ENCODE measurements at regions not wholly inside any gene's neighbourhood (a gene's known extent, or its start where the extent isn't known, plus 50 kb on each side); places are given as distances from the start of the nearest gene placed in this dataset.

DNA sequence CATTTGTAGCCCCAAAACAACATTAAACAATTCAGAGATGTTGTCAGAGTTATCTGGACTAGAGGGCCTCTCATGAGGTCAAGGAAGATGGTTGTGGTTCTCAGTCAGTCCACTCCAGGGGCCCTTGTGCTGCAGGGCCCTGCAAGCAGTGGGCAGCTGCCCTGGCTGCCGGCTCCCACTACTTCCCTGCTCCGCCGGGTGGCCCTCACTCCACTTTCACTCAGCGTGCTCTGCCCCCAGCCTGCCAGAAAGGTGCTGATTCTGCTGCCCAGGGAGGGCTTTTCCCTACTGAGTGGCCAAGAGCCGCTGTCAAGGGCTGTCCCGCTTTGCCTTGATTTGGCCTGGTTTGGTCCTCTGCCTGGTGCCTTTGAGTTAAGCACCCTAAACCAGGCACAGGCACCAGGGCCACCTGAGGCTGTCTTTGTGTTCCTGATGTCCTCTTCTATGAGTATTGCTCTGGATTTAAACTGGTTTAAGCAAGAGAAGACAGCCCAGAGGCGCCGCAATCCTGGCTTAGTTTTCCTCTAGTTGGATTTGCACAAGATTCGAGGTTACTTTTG, 117.2 kb downstream of the GADD45G start:
- no peak for DNase-seq (ENCODE audit: low read depth in 3 of 3)

DNA sequence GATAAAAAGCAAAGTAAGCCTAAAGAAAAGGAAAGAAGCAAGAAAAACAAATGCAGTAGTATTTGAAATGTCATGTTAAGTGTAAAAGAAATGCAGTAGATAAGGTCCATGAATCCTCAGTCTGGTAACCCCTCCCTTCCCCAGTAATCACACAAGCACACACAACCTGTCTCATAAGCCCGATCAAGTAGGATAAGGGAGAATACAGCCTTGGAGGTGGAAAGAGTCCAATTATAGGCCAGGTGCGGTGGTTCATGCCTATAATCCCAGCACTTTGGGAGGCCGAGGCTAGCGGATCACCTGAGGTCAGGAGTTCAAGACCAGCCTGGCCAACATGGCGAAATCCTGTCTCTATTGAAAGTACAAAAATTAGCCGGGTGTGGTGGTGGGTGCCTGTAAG, 117.9 kb downstream of the GADD45G start:
- DNase-seq (ENCODE audit: low read depth in 3 of 3): no peak

DNA sequence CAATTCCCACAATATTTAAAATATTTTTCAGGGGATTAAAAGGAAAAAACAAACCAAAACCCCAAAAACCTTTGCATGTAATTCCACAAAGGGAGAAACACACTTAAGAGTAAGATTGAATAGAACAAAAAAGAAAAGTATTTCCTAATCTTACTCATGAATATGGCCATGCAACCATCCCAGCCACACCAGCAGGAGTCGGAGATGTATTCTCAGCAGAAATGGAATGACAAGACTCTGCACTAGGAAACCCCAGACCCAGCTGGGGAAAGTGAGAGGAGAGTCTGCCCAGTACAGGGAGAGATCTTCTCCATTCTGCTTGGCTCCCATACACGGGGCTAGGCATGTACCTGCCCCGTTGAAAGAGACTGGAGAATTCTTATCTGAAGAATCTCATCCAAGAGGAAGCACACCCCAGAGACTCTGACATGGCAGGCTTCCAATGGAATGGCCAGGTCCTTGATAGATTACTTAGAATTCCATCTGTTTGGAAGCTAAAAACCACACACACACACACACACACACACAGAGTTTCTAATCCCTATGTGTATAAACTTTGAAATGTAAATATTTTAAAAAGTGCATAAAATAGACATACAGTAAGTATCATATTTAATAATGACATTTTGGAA, 118.8 kb downstream of the GADD45G start:
- no peak for DNase-seq (ENCODE audit: low read depth in 3 of 3)

DNA sequence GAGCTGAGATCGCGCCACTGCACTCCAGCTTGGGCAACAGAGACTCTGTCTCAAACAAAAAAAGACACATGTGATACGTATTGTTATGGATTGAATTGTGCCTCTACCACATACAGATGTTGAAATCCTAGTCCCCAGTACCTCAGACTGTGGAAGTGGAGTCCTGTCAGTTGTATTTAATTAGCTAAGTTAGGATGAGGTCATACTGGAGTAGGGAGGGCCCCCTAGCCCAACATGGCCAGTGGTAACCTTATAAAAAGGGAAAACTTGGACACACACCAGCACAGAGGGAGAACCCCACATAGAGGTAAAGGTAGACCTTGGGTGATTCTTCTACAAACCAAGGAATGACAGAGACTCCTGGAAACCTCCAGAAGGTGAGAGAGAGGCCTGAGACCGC, 119.8 kb downstream of the GADD45G start:
- DNase-seq (ENCODE audit: low read depth in 3 of 3): no peak

DNA sequence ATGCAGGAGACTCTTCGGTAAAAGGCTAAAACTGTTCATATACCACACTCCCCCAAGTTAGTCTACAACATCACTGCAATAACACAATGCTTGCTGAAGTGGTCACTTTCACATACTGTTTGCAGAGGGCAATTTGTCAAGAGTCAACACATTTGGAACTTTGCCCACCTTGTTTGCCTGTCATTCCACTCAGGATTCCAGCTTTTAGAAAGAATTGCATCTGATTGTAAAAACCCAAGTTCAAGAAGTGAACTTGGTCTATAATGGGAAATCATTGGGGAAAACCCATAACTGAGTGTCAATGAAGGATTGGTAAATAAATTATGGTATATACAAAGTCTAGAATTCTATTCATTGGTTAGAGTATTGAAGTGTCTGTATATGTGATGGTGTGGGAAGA, 120.5 kb downstream of the GADD45G start:
- no peak for DNase-seq (ENCODE audit: low read depth in 3 of 3)

DNA sequence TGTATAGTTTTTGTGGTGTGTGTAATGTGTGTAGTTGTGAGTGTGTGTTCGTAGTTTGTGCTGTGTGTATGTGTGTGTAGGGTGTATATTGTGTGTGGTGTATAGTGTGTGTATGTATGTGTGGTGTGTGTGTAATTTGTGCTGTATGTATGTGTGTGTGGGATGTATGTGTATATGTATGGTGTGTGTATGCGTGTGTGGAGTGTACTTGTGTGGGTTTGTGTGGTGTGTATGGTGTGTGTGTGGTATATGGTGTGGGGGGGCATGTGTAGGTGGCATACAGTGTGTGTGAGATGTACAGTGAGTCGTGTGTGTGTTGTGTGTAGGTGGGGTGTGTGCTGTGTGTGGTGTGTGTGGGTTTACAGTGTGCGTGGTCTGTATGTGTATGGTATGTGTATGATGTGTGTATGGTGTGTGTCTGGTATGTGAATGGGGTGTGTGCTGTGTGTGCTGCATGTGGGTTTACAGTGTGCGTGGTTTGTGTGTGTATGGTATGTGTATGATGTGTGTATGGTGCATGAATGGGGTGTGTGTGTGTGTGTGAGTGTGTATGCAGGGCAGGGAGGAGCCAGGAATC, 125.2 kb downstream of the GADD45G start:
- no peak for DNase-seq (ENCODE audit: low read depth in 3 of 3)

DNA sequence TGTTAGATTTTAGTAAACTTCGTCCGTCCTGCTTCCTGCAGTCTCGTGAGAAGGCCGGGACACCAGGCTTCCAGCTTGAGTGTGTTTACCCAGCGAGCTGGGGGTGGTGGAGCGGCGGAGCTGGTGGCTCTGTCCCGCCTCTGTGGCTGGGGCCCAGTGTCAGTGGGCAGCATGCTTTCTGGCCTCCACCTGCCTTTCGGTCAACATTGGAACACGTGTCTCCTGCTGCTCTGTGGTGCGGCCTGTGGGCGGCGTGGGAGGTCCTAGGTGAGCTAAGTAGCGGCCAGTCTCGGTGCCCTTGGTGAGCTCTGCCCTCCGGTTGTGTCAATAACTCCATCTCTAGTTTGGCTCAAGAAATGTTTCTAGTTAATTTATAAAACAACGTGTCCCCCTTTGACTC, 125.9 kb downstream of the GADD45G start:
- DNase-seq (ENCODE audit: low read depth in 3 of 3): no peak

DNA sequence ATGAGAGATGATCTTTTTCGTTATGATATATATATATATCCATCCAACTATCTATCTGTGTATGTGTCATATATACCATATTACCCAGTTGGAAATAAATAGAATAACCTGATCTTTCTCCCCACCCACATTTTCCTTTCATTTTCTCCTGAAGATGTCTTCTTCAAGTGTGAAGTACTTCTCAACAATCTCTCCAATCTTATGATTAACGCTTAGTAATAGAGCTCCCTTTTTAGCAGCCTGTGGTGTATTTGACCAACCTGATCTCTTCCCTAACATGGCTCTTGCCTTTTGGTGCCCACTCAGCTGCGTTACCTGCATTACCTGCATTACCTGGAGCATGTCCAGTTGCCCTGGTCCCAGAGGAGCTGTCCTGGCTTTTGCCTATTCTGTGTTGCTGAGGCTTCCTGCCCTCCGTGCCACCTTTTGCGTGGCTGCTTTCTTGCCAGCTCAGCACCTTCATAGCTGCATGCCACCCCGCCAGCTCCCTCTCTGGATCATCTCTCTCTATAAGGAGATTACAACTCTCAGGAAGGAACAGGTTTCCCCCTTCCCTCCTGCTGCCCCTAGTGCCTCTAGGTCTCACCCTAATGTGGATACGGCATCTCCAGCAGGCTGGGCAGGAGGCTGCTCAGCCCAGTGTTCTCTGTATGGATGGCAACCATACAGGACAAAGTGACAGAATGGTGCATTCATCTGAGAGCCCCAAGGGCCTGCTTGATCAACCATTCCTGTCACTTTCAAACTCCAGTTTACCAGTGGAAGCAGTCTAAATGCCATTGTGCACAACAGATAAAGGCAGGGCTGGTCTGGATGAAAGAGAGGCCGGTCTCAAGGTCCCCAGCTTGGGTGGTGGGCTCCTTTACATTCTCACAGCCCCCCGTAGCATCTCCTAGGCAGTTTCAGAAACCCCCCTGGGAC, 126.7 kb downstream of the GADD45G start:
- no peak for DNase-seq (ENCODE audit: low read depth in 3 of 3)

DNA sequence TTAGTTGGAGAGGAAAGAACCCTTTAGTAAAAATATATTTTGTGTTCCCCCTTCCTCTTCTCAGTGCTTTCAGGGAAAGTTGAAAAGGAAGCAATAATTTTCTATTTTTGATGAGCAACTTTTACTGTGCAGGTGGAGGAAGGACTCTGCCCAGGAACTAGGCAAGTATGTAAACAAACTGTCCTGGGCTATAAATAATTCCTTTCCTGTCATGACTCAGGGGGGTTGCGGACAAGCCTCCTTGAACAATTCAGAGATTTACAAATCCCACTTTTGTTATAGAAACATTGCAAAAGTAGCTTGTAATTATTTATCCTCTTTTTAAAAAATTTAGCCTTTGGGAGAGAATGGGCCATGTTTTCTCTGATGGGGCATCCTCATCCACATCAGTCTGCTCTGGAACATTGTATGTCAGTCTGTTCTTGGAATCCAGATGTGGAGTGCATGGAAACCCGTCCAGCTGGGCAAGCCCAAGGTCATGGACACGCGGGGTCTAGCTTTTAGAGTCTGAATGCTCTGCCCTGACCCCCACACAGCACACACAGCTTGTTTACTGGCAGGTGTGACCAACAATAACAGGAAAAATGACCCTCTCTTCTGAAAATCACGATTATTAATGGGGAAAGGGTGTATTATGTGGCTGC, 127.6 kb downstream of the GADD45G start:
- DNase-seq (ENCODE audit: low read depth in 3 of 3): no peak

DNA sequence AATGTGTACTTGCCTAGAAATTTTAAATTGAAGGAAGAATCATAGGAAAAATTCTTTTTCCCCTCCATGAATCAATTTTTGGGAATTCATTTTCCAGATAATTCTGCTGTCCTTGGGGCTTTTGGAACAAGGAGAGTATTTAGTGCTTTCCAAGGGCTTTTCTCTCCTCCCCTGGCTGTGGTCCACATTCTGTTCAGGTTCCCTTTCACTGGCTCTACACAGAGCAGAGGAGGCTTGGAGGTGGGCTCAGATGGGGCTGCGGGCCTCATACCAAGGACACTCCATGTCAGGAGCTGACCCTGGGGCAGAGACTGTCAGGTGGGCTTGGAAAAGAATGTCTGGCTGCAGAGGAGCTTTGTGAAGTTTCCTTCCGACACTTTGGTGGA, 128.1 kb downstream of the GADD45G start:
- DNase-seq (ENCODE audit: low read depth in 3 of 3): no peak

DNA sequence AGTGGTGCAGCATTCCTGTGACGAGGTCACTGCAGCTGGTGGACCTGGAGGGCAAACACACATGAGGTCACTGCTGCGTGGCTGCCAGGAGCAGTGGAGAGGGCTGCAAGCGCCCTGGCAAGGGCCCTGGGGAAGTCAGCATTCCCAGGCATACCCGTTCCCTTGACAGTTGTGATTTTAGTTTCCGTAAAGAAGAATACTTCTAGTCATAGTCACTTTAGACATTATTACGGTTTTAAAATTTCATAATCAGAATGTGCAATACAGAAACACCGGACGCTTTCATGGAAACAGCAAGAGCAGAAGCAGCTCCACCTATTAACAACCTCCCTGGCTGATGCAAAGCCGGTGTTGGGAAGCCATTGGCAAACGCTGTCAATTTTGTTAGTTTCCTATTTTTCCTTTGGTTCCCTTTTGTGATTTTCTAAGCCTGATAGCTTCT, 129.8 kb downstream of the GADD45G start:
- DNase-seq (ENCODE audit: low read depth in 3 of 3): no peak

DNA sequence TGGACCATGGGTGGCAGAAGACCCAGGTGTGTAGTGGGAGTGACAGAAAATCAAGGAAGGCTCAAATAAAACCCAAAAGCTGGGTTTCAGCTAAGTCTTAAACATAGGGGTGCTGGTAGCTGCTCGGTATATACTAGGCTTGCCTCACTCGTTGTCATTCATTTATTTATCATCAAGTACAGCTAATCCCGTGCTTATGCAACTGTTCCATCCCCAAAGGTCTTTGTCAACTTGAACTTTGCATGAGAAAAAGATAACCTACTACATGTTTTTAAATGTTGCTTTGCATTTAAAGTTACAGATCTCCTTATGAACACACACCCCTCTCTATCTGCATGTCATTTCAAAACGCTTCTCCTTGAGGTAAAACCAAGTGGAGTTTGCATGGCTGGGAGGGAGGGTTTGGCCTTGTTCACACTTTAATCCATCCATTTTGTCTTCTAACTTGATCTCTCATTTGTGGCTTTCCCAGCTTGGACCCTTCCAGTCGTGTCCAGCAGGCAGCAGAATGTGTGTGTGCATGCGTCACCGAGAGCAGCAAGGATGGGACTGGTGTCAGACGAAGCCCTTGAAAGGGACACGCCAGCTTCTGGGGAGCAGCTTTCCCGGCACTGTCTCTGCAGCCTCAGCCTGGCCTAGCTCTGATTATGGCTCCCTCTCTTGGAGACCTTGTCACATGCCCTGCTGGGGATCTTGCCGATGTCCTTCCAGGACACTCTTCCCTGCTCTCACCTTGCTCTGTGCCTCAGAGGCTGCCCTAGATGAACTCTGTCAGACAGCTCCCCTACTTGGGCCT, 133.5 kb downstream of the GADD45G start:
- no peak for DNase-seq (ENCODE audit: low read depth in 3 of 3)

DNA sequence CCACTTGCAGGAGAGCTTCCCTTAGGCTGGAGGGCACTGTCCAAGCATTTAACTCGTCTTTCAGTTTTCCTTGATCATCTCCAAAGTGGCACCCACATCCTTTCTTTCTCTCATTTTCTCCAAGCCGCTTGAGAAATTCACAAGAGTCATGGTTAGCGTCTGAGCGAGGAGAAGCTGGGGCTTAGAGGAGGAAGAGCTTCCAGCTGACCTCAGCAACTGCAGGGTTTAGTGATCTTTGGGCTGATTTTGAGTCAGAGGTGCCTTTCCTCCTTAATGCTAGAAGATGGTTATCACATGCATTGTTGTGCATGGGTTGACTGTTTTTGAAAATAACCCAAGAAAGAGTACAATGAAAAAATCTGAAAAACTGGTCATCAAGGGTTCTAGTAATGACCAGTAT, 134.7 kb downstream of the GADD45G start:
- no peak for DNase-seq (ENCODE audit: low read depth in 3 of 3)

DNA sequence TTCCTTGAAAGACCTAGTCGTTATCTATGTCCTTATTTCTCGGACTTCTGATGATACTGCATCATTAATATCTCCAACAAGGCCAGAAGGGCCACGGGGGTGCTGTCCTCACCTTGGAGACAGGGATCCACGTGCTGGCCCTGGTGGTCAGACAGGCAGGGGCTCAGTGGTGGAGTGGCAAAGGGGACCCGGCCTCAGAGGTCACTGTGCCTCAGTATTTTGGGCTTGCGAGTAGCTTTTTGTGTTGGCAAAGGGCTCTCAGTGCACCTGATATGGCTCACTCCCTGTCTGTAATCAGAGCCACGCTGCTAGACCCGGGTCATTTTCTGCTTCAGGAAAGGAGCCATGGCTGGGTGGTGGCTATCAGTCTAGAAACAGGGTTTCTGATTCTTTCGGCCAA, 135.1 kb downstream of the GADD45G start:
- DNase-seq (ENCODE audit: low read depth in 3 of 3): no peak

DNA sequence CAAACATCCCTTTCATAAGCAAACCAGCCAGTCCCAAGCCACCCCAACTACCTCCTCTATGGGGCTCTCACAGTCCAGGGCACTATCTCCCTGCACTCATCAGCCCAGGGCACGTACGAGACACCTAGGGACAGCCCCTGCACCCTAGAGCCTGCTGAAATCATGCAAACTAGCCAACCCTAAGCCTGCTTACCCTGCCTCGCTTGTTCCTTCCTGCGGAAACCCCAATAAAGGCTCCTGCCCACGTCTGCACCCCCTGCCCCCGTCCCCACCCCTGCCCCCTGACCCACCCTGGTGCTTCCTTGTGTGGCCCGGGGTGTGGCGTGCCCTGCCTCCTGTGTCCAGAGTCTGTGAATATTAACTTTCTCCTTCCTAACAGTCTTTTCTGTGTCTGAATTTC, 135.9 kb downstream of the GADD45G start:
- peak in 1 of 3 donors; percentile 40 for DNase-seq (ENCODE audit: low read depth in 3 of 3)

DNA sequence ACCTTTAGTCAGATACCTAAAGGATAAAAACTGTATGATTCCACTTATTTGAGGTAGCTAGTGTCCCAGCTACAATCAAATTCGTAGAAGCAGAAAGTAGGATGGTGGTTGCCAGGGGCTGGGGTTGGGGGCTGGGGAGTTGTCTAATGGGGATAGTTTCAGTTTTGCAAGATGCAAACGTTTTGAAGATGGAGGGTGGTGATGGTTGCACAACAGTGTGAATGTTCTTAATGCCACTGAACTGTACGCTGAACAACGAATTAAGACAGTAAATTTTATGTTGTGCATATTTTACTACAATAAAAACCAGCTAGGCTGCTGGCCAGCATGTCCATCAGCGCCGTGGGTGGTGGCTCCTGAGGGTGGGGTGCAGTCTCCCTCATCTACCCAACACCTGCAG, 137.8 kb downstream of the GADD45G start:
- no peak for DNase-seq (ENCODE audit: low read depth in 3 of 3)

DNA sequence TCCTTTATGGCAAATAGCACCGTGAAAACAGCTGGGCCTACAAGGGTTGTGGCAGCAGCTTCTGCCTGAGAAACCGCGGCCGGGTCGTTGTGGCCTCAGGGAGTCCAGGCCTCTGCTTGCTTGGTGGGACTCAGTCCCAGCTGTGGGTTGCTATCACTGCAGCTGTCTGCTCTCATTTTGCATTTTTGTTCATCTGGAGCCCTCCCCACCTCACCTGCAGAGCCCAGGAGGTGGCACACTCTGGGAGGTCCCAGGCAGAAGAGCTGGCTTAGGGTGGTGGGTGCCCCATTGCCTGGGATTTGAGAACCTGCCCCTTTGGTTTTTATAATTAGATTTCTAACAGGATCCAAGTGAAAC, 138.4 kb downstream of the GADD45G start:
- no peak for DNase-seq (ENCODE audit: low read depth in 3 of 3)

DNA sequence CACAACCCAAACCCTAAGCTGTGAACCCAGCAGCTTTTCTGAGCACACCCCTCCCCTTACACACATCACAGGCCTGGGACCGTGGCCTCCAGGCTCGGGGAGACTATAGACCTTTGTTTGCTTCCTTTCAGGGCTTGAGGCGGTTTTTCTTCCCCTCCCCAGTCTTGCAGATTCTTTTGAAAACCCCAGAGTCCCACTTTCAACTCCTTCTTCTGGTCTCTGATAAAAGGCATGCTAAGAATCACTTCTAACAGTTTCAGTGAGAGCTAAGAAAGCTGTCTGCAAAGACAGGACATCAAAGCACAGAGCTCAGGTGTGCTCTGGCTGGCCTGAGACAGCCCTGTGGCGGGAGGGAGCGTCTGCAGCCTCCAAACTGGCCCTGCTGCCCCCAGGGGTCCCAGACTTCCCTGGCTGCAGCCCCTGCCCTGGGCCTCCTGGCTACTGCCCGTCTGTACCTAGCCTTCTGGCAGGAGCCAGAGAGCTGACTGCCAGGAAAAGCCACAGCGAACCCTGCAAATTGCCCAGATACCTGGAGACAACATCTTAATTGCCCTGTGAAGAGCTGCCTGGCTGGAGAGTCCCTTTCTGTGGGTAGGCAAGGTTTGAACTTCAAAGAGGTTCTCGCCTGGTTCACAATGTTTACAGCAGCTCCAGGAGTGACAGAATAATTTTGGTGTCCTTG, 138.9 kb downstream of the GADD45G start:
- no peak for DNase-seq (ENCODE audit: low read depth in 3 of 3)

DNA sequence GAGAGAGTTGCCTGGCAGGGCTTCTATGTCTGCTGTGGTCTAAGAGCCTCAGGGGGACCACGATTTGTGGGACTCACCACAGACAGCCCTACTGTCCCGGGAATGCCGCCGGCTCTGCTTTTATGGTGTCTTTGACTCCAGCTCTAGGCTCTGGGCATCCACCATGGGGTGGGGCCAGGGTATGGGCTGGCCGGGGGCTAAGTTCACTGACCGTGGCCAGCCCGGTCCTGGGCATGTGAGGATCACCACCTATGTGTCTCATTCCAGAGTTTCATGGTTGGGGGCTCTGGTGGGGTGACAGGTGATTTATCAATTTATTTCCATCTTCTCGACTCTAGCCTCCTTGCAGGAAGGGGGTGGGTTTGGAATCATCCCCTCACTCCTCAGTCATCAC, 139.4 kb downstream of the GADD45G start:
- DNase-seq (ENCODE audit: low read depth in 3 of 3): no peak

DNA sequence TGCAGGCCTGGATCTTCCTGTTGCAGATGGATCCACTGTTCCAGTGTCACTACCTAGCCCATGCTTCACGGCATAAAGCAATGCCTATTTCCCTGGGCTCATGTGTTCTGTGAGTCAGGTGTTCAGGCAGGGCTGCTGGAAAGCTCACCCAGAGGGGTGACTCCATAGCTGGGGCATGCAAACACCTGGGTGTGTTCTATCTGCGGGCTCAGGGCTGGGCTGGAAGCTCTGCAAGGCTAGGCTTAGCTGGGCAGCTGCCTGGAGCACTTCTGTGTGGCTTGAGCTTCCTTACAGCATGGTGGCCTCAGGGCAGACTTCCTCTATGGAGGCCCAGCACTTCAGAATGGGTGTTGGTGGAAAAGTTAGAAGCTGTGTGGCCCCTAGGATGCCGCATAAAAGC, 139.9 kb downstream of the GADD45G start:
- no peak for DNase-seq (ENCODE audit: low read depth in 3 of 3)
